ENCODE measurements at regions not wholly inside any gene's neighbourhood (a gene's known extent, or its start where the extent isn't known, plus 50 kb on each side); places are given as distances from the start of the nearest gene placed in this dataset.

DNA sequence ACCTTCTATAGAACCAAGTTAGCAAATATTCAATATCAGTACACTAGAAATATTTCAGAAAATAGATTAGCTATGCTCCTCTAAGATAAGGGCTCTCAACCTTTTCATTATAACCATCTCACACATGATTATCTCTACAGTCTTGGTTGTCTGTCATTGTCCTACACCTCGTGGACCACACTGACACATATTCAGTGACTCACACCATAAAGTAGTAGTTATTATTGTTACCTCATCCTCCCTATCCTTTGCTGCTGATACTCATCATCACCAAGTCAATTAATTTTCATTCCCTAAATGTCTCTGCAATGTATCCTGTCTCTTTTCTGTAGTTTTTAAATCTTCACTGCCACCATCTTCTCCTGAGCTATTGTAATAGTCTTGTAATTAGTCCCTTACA is 1309.2 kb upstream of the C9orf72 start:
- no peak for DNase-seq

DNA sequence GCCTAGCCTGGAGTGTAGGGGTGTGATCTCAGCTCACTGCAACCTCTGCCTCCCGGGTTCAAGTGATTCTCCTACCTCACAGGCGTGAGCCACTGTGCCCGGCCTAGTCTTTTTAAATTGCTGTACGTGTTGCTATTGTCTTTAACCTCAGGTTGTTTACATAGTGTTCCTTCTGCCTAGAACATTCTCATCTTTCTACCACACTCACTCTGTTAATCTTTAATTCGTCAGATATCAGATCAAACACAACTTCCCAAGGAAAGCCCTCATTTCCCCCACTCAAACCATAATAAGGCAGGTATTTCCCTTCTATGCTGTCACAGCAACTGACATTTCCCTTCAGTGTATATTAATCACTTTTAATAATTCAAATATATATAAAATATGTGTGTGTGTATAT is 1310.0 kb upstream of the C9orf72 start:
- DNase-seq, result no peak

DNA sequence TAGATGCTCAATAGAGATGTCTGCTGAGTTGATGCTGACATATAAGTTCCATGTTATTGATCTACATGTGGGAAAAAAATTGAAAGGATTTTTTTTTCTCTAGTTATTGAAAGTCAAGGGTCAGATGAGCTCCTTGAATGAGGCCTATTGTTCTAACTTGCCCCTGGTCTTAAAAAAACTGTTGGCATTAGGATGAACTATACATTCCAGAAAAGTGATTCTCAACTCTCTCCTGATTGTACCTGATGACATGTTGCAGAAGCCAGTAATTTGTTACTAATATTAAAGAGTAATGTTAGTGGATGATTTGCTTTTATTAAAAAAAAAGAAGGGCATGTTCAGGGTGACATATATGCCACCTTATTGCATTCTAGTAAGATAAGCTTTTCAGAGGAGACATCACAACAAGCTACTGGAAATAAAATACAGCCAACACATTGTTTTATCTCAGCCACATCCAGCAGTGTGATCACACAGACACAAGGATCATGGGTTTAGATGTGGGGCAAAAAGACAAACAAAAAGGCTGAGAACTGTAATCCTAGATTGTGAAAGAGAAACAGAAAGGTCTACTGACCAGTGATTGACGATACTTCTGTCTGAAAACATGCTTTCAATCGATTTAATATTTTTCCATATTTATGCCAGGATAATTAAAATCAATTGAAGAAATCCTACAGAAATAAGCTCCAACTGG is 1314.1 kb upstream of the C9orf72 start:
- DNase-seq, result no peak

DNA sequence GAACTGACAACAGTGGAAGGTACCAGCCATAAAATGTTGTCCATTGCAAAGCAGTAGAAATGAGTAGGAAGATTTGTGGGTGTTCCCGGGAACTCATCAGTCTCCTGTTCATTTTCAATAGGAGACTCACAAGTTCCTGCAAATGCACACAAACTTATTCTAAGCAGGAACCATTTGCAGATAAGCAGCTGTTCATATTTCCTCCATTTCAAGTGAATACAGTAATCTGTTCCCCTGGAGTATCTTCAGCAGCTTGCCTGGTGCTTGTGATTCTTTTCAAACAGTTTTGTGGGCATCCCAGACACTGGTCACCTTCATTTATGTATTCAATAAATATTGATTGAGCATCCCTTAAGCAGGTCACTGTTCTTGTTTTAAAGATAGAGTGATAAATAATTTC is 1315.5 kb upstream of the C9orf72 start:
- DNase-seq, result no peak

DNA sequence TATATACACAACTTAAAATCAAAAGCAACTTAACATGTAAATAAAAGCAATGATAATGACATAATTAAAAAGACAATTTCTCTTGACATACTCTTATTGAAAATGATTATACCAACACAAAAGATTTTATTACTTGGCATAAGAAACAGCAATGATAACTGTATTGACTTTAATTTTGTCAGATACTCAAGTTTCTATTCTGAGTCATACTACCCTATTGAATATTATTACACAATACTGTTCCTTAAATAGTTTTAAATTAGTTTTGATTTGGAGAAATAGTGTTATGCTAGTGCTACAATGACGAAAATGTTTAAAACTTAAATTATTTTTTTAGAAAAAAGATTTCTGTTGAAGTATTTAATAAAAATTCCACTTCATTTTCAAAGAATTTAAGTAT is 1319.3 kb upstream of the C9orf72 start:
- DNase-seq, result no peak

DNA sequence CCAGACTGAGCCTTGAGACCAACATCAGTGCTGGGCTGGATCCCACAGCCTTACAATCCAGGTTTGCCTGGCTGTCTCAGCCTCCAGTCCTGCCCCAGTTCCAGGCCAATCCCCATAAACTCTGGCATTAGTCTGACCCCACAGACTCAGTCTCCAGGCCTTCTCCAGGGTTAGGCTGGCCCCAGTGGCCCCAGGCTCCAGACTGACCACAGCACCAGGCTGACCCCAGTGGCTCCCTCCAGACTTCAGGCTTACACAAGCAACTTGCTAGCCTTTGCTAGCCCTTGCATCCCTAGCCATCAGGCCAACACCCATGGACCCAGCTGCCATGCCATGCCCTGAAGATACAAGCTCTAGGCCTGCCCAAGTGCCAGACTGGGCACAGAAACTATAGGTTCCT is 1326.0 kb upstream of the C9orf72 start:
- no peak for DNase-seq

DNA sequence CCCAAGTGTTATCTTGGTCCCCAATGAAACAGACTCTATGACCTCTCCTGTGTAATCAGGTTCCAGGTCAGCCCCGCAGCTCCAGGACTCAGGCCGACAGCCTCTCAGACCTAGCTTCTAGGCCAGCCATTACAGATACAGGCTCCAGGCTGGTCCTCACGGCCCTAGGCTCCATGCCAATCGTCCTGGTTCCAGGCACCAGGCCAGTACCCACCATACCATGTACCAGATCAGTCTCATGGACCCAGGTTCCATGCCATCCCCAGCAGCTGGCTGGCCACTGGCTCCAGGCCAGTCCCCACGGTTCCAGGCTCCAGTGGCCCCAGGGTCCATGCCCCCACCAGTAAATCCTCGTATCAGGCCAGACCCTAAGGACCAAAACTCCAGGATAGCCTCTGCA is 1326.6 kb upstream of the C9orf72 start:
- DNase-seq, result no peak

GRCh38 chr9:28900406-28900805 is 1327.1 kb upstream of the C9orf72 start:
- DNase-seq, result no peak

GRCh38 chr9:28909526-28909925 is 1336.2 kb upstream of the C9orf72 start:
- DNase-seq, result no peak

- no peak for DNase-seq
Measured at GRCh38 chr9:28912621-28913020, 1339.3 kb upstream of the C9orf72 start.

DNA sequence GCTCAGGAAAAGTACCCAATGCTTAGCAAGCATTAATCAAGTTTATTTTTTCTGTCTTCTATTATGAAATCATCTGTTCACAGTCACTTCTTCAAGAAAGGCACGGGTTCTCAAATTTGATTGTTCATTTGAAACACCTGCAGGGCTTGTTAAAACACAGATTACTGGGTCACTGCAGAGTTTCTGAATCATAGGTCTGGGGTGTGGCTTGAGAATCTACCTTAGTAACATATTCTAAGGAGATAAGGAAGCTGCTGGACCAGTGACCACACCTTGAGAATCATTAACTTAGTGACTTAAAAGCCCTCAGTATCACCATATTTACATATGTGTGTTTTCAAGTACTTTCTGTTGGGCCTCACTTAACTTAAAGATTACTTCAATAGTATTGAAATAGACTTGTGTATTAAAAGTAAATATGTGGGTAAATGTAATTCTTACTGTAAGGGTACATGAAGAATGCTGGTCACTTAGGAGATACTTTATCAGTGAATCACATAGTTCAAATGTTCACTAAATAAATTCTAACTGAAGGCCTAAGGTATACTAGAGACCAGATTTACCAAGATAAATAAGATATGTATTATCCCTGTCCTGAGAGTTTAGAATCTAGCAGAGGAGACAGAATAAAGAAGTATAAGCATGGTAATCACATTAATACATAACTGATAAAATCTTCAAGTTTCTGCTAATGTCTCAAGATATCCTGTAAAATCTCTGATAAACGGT is 1342.1 kb upstream of the C9orf72 start:
- no peak for DNase-seq

DNA sequence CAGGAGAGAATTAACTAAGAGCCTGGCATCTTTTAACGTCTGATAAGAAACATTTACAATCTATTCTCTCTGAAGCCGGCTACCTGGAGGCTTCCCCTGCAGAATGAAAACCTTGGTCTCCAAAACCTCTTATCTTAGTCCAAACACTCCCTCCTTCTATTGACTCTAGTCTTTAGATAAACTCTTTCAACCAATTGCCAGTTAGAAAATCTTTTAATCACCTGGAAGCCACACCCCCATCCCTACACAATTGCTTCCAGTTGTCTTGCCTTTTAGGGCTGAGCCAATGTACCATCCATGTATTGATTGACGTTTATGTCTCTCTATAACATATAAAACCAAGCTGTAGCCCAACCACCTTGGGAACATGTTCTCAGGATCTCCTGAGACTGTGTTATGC is 1343.1 kb upstream of the C9orf72 start:
- no peak for DNase-seq

- no peak for DNase-seq
Measured at GRCh38 chr9:28921857-28922500, 1348.7 kb upstream of the C9orf72 start.

GRCh38 chr9:28922891-28923290 is 1349.6 kb upstream of the C9orf72 start:
- no peak for DNase-seq

DNA sequence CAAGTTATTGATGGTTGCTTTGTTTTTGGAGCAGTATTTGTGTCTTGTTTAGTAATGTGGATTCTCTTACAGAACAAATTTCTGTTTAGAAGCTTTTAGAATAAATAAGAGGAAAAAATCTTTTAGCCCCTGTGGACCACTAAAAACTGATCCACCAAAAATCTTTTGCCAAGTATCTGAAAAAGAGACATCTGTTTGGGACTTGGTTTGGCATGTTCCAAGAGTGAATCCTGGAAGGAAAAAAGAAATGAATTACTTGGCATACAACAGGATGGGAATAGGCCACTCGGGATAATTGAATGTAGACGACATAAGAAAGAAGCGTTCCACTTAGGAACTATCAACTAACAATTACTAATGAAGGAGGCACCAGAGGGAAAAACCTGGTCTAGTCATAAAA is 1350.1 kb upstream of the C9orf72 start:
- no peak for DNase-seq

DNA sequence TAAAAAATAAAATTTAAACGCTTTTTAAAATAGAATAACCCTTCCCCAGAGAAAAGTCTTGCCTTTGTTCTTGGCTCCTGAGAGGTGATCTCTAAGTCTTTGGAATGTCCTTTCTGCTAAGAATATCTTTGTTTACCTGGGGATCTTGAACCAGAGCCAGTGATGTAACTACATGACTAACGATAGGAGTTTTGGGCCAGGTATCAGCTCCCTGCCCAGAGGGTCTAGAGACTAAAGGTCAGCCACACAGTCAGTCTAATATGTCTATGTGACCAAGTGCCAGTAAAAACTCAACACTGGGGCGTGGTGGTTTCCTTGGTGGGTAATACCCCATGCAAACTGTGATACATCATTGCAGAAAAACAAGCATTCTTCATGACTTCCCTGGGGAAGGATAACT is 1351.9 kb upstream of the C9orf72 start:
- DNase-seq, result no peak

GRCh38 chr9:28926306-28926705 is 1353.0 kb upstream of the C9orf72 start:
- no peak for DNase-seq

DNA sequence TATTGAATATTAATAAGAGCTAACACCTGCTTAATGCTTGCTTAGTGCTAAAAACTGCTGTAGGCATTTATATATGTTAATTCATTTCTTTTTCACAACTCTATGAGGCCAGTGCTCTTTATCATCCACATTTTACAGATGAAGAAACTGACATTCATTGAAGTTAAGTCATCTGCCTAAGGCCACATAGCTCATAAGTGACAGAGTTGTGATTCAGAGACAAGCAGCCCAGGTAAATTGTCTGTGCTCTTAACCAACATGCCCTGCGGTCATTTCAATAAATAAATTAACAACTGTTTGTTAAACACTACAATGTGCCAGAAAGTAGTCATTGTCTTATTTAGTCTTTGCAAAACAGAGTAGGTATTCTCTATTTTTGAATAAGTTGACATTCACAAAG is 1354.4 kb upstream of the C9orf72 start:
- no peak for DNase-seq

- no peak for DNase-seq
Measured at GRCh38 chr9:28929433-28929832, 1356.2 kb upstream of the C9orf72 start.

GRCh38 chr9:28930766-28931165 is 1357.5 kb upstream of the C9orf72 start:
- no peak for DNase-seq

- DNase-seq, result no peak
Measured at GRCh38 chr9:28934111-28934510, 1360.8 kb upstream of the C9orf72 start.

DNA sequence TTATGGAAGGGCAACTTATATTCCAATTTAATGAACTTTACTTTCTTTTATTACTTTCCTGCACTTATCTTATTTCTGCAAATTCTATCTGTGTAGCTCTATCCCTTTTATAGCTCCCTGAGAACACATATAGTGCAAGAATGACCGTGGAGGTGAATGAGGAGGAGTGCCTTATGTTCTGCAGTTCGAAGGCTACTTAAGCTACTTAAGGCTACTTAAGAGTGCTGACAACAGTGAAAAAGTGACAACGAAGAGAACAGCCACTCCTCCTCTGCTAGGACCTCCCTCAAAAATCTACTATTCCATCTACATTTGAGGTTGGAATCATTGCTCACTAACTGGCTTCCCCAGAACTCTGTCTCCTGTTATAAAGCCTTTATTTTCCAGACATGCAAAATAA is 1365.7 kb upstream of the C9orf72 start:
- no peak for DNase-seq

GRCh38 chr9:28941856-28942255 is 1368.6 kb upstream of the C9orf72 start:
- no peak for DNase-seq

DNA sequence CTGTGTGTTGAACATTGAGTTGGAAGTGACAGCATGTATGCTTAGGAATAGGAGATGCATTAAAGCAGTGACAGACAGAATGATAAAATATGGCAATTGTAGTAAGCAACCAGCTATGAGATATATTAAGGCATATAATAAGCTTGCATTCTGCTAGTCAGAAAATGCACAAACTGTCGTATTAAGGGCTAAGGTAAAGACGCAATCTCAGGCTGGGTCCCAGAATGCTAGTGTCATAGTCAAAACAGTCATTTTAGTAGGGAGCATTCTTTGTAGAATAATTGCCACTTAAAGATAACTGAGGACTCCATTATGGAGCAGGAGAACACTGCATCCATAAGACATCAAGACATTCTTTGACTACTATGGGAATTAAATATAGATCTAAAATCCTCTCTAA is 1369.7 kb upstream of the C9orf72 start:
- DNase-seq, result no peak

Data from NCI-H526 (cell line).